OCI-LY3 (cell line): ENCODE measurements at regions not wholly inside any gene's neighbourhood (a gene's known extent, or its start where the extent isn't known, plus 50 kb on each side); places are given as distances from the start of the nearest gene placed in this dataset.

Experiments
- CTCF ChIP-seq: fragments of 200-600, 300-600 bp; sonication (generic); IDR thresholded peaks from 2 replicates; pipeline ENCODE4 v1.5.1; 2014; ENCODE audit warnings: antibody characterized with exemption, low read length, low read depth
- EZH2phosphoT487 ChIP-seq: fragments of 200-600 bp; shearing (Covaris generic); IDR thresholded peaks from 2 replicates; pipeline ENCODE4 v1.6.1; 2018; ENCODE audit warnings: antibody characterized with exemption, mixed run types, low read depth

- no peak for TF ChIP-seq CTCF
- TF ChIP-seq EZH2phosphoT487: no peak
Measured at GRCh38 chr7:131197920-131198615, 129.6 kb upstream of the MKLN1 start.
